ENCODE measurements at regions not wholly inside any gene's neighbourhood (a gene's known extent, or its start where the extent isn't known, plus 50 kb on each side); places are given as distances from the start of the nearest gene placed in this dataset.

- TF ChIP-seq POLR2A (IDR thresholded peaks at IDR 0.05) (no peak), CTCF (IDR thresholded peaks at IDR 0.05) (no peak)
Observed at GRCh38 chr5:19266791-19267190, 721.2 kb downstream of the CDH18 start.

Measured in body of pancreas (tissue), 4 donors.